ENCODE measurements at regions not wholly inside any gene's neighbourhood (a gene's known extent, or its start where the extent isn't known, plus 50 kb on each side); places are given as distances from the start of the nearest gene placed in this dataset.

- Histone ChIP-seq H3K4me3 (no peak overlapping the region), H3K36me3 (no peaks in the 10 kb centered on the region), H3K4me1 (peaks cover 8% of the 10 kb centered on the region), H3K27me3 (ENCODE audit: low read depth) (no peaks in the 10 kb centered on the region), H3K9me3 (replicated peaks) (peaks cover 16% of the 10 kb centered on the region), H3K27ac (replicated peaks) (peak overlapping the region; percentile 68)
- no peak for DNase-seq
- TF ChIP-seq CTCF (IDR thresholded peaks at IDR 0.05; ENCODE audit: borderline replicate concordance), result no peak
- intact Hi-C loops (cut with micrococcal nuclease), result no loop called here
Observed at GRCh38 chr5:38768412-38769211, 77.2 kb upstream of the OSMR start.

- H3K9me3 ChIP-seq (replicated peaks), result peaks cover 1% of the 10 kb centered on the region
- no peak for DNase-seq
- no peak for TF ChIP-seq CTCF (IDR thresholded peaks at IDR 0.05; ENCODE audit: borderline replicate concordance)
- no peaks in the 10 kb centered on the region for H3K36me3 ChIP-seq
- intact Hi-C loops (cut with micrococcal nuclease), result no loop called here
- H3K4me1 ChIP-seq, result peaks cover 8% of the 10 kb centered on the region
- no peak overlapping the region for H3K4me3 ChIP-seq
- no peaks in the 10 kb centered on the region for H3K27me3 ChIP-seq (ENCODE audit: low read depth)
- no peak overlapping the region for H3K27ac ChIP-seq (replicated peaks)
Observed at GRCh38 chr5:38772471-38772870, 73.3 kb upstream of the OSMR start.

- Histone ChIP-seq H3K27ac (replicated peaks) (peak overlapping the region; percentile 32), H3K27me3 (ENCODE audit: low read depth) (no peaks in the 10 kb centered on the region), H3K4me1 (peaks cover 2% of the 10 kb centered on the region), H3K4me3 (no peak overlapping the region), H3K36me3 (no peaks in the 10 kb centered on the region), H3K9me3 (replicated peaks) (no peaks in the 10 kb centered on the region)
- intact Hi-C loops (cut with micrococcal nuclease), result no loop called here
- DNase-seq, result no peak
- no peak for TF ChIP-seq CTCF (IDR thresholded peaks at IDR 0.05; ENCODE audit: borderline replicate concordance)
Observed at GRCh38 chr5:38775218-38775840, 70.5 kb upstream of the OSMR start.

GRCh38 chr5:38776149-38776896, 69.5 kb upstream of the OSMR start:
- intact Hi-C loops (cut with micrococcal nuclease), result no loop called here
- DNase-seq, result no peak
- Histone ChIP-seq H3K27me3 (ENCODE audit: low read depth) (no peaks in the 10 kb centered on the region), H3K9me3 (replicated peaks) (no peaks in the 10 kb centered on the region), H3K4me1 (peaks cover 12% of the 10 kb centered on the region), H3K27ac (replicated peaks) (peak overlapping the region; percentile 32), H3K4me3 (no peak overlapping the region), H3K36me3 (no peaks in the 10 kb centered on the region)
- TF ChIP-seq CTCF (IDR thresholded peaks at IDR 0.05; ENCODE audit: borderline replicate concordance), result no peak

- H3K4me3 ChIP-seq, result no peak overlapping the region
- intact Hi-C loops (cut with micrococcal nuclease), result no loop called here
Observed at GRCh38 chr5:38777111-38777510, 68.7 kb upstream of the OSMR start.

More at GRCh38 chr5:38777111-38777510, 68.7 kb upstream of the OSMR start:
- H3K27ac ChIP-seq (replicated peaks), result peak overlapping the region; percentile 18
- H3K9me3 ChIP-seq (replicated peaks), result no peaks in the 10 kb centered on the region
- DNase-seq, result no peak
- no peaks in the 10 kb centered on the region for H3K36me3 ChIP-seq
- TF ChIP-seq CTCF (IDR thresholded peaks at IDR 0.05; ENCODE audit: borderline replicate concordance), result no peak
- H3K27me3 ChIP-seq (ENCODE audit: low read depth), result no peaks in the 10 kb centered on the region
- peaks cover 20% of the 10 kb centered on the region for H3K4me1 ChIP-seq

Measured in left ventricle myocardium inferior (tissue), 1 donor.